Testis (tissue), 2 donors: ENCODE measurements at regions not wholly inside any gene's neighbourhood (a gene's known extent, or its start where the extent isn't known, plus 50 kb on each side); places are given as distances from the start of the nearest gene placed in this dataset.

Experiments
- POLR2A ChIP-seq: fragments of 450-650 bp; IDR thresholded peaks from one replicate; pipeline ENCODE4 v1.6.1; 2017; ENCODE audit warnings: antibody characterized with exemption, mild to moderate bottlenecking, moderate library complexity
- TF ChIP-seq, protein P1 (sequence below), 3 experiments: fragments of 450-650 bp in 2 of 3; fragments of 200-600 bp in 1 of 3; sonication (generic) in 1 of 3; IDR thresholded peaks; one replicate each; pipeline ENCODE4 v1.5.1; 2016 to 2019; ENCODE audit warnings: antibody characterized with exemption in 3 of 3, mild to moderate bottlenecking in 2 of 3, moderate library complexity in 1 of 3

DNA sequence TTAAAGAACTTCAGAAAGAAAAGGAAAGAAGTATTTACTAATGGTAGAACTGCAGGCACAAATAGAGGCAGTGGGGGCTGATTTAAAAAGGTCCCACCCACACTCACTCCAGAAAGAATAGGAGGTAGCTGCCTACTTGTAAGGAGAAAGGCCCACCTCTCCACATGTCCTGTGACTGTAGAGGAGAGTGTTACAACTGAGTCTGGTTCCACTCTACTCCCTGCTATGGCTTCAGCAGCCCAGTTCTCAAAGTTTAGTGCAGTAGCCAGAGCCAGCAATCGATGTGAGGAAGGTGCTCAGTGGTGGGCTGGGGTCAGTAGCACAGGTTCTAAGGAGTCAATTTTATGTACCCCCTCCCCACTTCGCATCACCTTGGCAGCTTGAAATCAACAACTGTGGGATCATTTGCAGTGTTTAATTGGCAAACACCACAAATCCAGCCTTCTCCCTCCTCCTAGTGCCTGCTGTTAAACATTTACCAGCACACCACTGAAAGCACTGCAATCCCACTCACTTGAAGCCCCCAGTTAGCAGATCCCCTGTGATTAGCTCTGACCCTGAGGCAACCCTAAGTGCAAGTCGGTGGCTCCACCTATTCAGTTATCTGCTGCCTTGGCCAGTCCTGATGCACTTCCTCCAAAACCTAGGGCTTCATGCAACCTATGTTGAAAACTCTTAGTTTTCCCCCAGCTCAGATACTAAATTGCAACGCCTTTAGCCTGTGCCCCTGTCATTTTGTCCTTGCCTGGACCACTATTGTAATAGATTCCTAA lies 146.6 kb downstream of the BBOX1 start:
- TF ChIP-seq, protein P1, sequence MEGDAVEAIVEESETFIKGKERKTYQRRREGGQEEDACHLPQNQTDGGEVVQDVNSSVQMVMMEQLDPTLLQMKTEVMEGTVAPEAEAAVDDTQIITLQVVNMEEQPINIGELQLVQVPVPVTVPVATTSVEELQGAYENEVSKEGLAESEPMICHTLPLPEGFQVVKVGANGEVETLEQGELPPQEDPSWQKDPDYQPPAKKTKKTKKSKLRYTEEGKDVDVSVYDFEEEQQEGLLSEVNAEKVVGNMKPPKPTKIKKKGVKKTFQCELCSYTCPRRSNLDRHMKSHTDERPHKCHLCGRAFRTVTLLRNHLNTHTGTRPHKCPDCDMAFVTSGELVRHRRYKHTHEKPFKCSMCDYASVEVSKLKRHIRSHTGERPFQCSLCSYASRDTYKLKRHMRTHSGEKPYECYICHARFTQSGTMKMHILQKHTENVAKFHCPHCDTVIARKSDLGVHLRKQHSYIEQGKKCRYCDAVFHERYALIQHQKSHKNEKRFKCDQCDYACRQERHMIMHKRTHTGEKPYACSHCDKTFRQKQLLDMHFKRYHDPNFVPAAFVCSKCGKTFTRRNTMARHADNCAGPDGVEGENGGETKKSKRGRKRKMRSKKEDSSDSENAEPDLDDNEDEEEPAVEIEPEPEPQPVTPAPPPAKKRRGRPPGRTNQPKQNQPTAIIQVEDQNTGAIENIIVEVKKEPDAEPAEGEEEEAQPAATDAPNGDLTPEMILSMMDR (IDR thresholded peaks at IDR 0.05) = no peak
- no peak for TF ChIP-seq POLR2A
